AG04450 (cell line): ENCODE measurements at regions not wholly inside any gene's neighbourhood (a gene's known extent, or its start where the extent isn't known, plus 50 kb on each side); places are given as distances from the start of the nearest gene placed in this dataset.

Experiments
- CTCF ChIA-PET: fragments of 300-600, 350-600 bp; formaldehyde crosslinking; extraction: SDS; loops from one replicate; lab custom pipeline; 2022; ENCODE audit warnings: antibody characterized with exemption, inconsistent platforms; lab: Charles Lee
- POLR2A ChIA-PET: fragments of 350-600 bp; formaldehyde crosslinking; extraction: SDS; loops from one replicate; lab custom pipeline; 2021; ENCODE audit warnings: antibody characterized with exemption, inconsistent platforms; lab: Yijun Ruan, JAX
- DNase-seq: peaks from one replicate; pipeline ENCODE4 v3.0.0-alpha.2; 2011; ENCODE audit warnings: low read depth, low spot score
- H3K27ac ChIP-seq: one replicate; pipeline ENCODE4 v1.5.1; 2012; ENCODE audit warnings: low read depth, low read length, control low read depth
- H3K27me3 ChIP-seq: one replicate; pipeline ENCODE4 v1.6.0; 2012; ENCODE audit warnings: low read length; ENCODE audit not compliant: control insufficient read depth, insufficient read depth
- H3K4me3 ChIP-seq: 2 replicates; pipeline ENCODE4 v1.5.1; 2011; ENCODE audit warnings: mild to moderate bottlenecking, low read depth, low read length, control low read depth
- H3K9me3 ChIP-seq: 2 replicates; pipeline ENCODE4 v1.5.1; 2012; ENCODE audit warnings: low read length; ENCODE audit not compliant: control insufficient read depth, insufficient read depth
- CTCF ChIP-seq: IDR thresholded peaks from 2 replicates; pipeline ENCODE4 v1.5.1; 2011; ENCODE audit warnings: low read depth, low read length, control low read depth, inconsistent platforms

- POLR2A ChIA-PET: interaction anchor here (0.6 kb wide), 1 partner anchor 152 kb away, joined by 3 read pairs; no protein-coding TSS in a partner anchor
- H3K9me3 ChIP-seq: no peaks in the 10 kb centered on the region
- CTCF ChIA-PET: interaction anchor here (1.0 to 1.9 kb wide), 4 partner anchors 32 to 505 kb away, joined by 3 to 7 read pairs (median 6); no protein-coding TSS in a partner anchor
Measured at GRCh38 chr6:56819604-56820003, 135.3 kb upstream of the BEND6 start.

GRCh38 chr6:56816370-56816769 lies 138.5 kb upstream of the BEND6 start:
- no peak for DNase-seq
- ChIA-PET CTCF (interaction anchor here (1.1 kb wide), 1 partner anchor 28 kb away, joined by 3 read pairs; no protein-coding TSS in a partner anchor), POLR2A (no interaction called here)
- H3K27me3 ChIP-seq: no peaks in the 10 kb centered on the region
- no peaks in the 10 kb centered on the region for H3K9me3 ChIP-seq
- H3K4me3 ChIP-seq: no peak overlapping the region
- H3K27ac ChIP-seq: no peak overlapping the region
- TF ChIP-seq CTCF: no peak

More at GRCh38 chr6:56819604-56820003, 135.3 kb upstream of the BEND6 start:
- Histone ChIP-seq H3K27me3 (no peaks in the 10 kb centered on the region), H3K27ac (no peak overlapping the region), H3K4me3 (no peak overlapping the region)
- TF ChIP-seq CTCF: no peak
- DNase-seq: no peak

- no peak overlapping the region for H3K27ac ChIP-seq
- H3K9me3 ChIP-seq: no peaks in the 10 kb centered on the region
- H3K4me3 ChIP-seq: no peak overlapping the region
- H3K27me3 ChIP-seq: no peaks in the 10 kb centered on the region
- no peak for TF ChIP-seq CTCF
- no peak for DNase-seq
- ChIA-PET POLR2A (no interaction called here), CTCF (interaction anchor here (0.7 to 1.0 kb wide), 3 partner anchors 9 to 107 kb away, joined by 3 read pairs; no protein-coding TSS in a partner anchor)
Measured at GRCh38 chr6:56815436-56815835, 139.5 kb upstream of the BEND6 start.

- Histone ChIP-seq H3K27ac (no peak overlapping the region), H3K4me3 (no peak overlapping the region)
Measured at GRCh38 chr6:56814802-56815201, 140.1 kb upstream of the BEND6 start.

More at GRCh38 chr6:56814802-56815201, 140.1 kb upstream of the BEND6 start:
- no peak for DNase-seq
- H3K9me3 ChIP-seq: no peaks in the 10 kb centered on the region
- TF ChIP-seq CTCF: no peak
- H3K27me3 ChIP-seq: no peaks in the 10 kb centered on the region
- POLR2A ChIA-PET: no interaction called here
- CTCF ChIA-PET: interaction anchor here (0.8 to 1.0 kb wide), 2 partner anchors 8 to 36 kb away, joined by 3 read pairs; no protein-coding TSS in a partner anchor
